Natural killer cell (primary cell): ENCODE measurements at regions not wholly inside any gene's neighbourhood (a gene's known extent, or its start where the extent isn't known, plus 50 kb on each side); places are given as distances from the start of the nearest gene placed in this dataset.

Experiments
- ATAC-seq, 3 donors: fragments of 150-1000 bp in 2 of 3; fragments of 200-7000 bp in 1 of 3; cut with Tn5 transposase; 1 replicate in 1 of 3; 2 replicates in 2 of 3; pipeline ENCODE4 v1.10.0; 2021; ENCODE audit warnings: mild to moderate bottlenecking in 2 of 3, moderate library complexity in 2 of 3
- DNase-seq, 2 donors: peaks; one replicate each; pipeline versions ENCODE4 v3.0.0 to v3.0.0-alpha.2; 2013 to 2021; ENCODE audit warnings: mixed read lengths in 1 of 2
- H3K27ac ChIP-seq: one replicate; pipeline ENCODE4 v1.5.1; 2013; ENCODE audit warnings: mild to moderate bottlenecking, low read length
- H3K27me3 ChIP-seq: one replicate; pipeline ENCODE4 v1.6.1; 2013; ENCODE audit warnings: low read length; ENCODE audit not compliant: control insufficient read depth, insufficient read depth
- H3K36me3 ChIP-seq: one replicate; pipeline ENCODE4 v1.6.1; 2013; ENCODE audit warnings: low read length; ENCODE audit not compliant: control insufficient read depth, insufficient read depth
- H3K4me1 ChIP-seq: one replicate; pipeline ENCODE4 v1.6.1; 2013; ENCODE audit warnings: low read length; ENCODE audit not compliant: control insufficient read depth, insufficient read depth
- H3K4me3 ChIP-seq: one replicate; pipeline ENCODE4 v1.5.1; 2013; ENCODE audit warnings: low read length
- H3K9me3 ChIP-seq: one replicate; pipeline ENCODE4 v1.6.1; 2013; ENCODE audit warnings: low read length; ENCODE audit not compliant: control insufficient read depth, insufficient read depth
- H3K27ac Mint-ChIP-seq, 2 donors: one replicate each; pipeline ENCODE4 v1.8.0; 2022; ENCODE audit warnings: mild to moderate bottlenecking in 2 of 2, mixed read lengths in 2 of 2, moderate library complexity in 1 of 2
- H3K27me3 Mint-ChIP-seq, 2 donors: one replicate each; pipeline ENCODE4 v1.8.0; 2022; ENCODE audit warnings: low read depth in 2 of 2, mixed read lengths in 2 of 2
- H3K36me3 Mint-ChIP-seq: one replicate; pipeline ENCODE4 v1.8.0; 2022; ENCODE audit warnings: mixed read lengths
- H3K4me1 Mint-ChIP-seq, 2 donors: one replicate each; pipeline ENCODE4 v1.8.0; 2022; ENCODE audit warnings: mixed read lengths in 2 of 2
- H3K4me3 Mint-ChIP-seq: one replicate; pipeline ENCODE4 v1.8.0; 2022; ENCODE audit warnings: mild to moderate bottlenecking, moderate library complexity, mixed read lengths
- H3K9me3 Mint-ChIP-seq, 2 donors: one replicate each; pipeline ENCODE4 v1.8.0; 2022; ENCODE audit warnings: mixed read lengths in 2 of 2
- whole genome bisulfite sequencing: methylation state at CpG from one replicate; pipeline ENCODE4 v1.1.7; 2013; ENCODE audit warnings: missing lambda C conversion rate; ENCODE audit not compliant: insufficient coverage; 5-methylcytosine and 5-hydroxymethylcytosine counted together
- intact Hi-C: fragments of 100-400 bp; cut with micrococcal nuclease; formaldehyde crosslinking; loops from one replicate; pipeline ENCODE4 v1.14.2; 2022
- TF ChIP-seq, protein P1 (sequence below): fragments of 200-600 bp; IDR thresholded peaks from one replicate; pipeline ENCODE4 v1.8.0; 2022; ENCODE audit warnings: antibody characterized with exemption

GRCh38 chr14:53711205-53711604 is 245.4 kb downstream of the BMP4 start:
- H3K36me3 ChIP-seq = no peaks in the 10 kb centered on the region
- no peaks in the 10 kb centered on the region for H3K27me3 ChIP-seq
- Mint-ChIP-seq H3K36me3 (no peaks in the 10 kb centered on the region), H3K4me3 (no peak overlapping the region), H3K9me3 (peaks cover 9% of the 10 kb centered on the region in 2 donors), H3K4me1 (no peaks in the 10 kb centered on the region), H3K27me3 (no peaks in the 10 kb centered on the region), H3K27ac (no peak overlapping the region)
- ATAC-seq (no peak), DNase-seq (no peak)
- WGBS = 71% methylated on average over 4 of the region's 4 CpGs
- TF ChIP-seq, protein P1, sequence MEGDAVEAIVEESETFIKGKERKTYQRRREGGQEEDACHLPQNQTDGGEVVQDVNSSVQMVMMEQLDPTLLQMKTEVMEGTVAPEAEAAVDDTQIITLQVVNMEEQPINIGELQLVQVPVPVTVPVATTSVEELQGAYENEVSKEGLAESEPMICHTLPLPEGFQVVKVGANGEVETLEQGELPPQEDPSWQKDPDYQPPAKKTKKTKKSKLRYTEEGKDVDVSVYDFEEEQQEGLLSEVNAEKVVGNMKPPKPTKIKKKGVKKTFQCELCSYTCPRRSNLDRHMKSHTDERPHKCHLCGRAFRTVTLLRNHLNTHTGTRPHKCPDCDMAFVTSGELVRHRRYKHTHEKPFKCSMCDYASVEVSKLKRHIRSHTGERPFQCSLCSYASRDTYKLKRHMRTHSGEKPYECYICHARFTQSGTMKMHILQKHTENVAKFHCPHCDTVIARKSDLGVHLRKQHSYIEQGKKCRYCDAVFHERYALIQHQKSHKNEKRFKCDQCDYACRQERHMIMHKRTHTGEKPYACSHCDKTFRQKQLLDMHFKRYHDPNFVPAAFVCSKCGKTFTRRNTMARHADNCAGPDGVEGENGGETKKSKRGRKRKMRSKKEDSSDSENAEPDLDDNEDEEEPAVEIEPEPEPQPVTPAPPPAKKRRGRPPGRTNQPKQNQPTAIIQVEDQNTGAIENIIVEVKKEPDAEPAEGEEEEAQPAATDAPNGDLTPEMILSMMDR = no peak
- intact Hi-C loops = no loop called here
- no peak overlapping the region for H3K4me3 ChIP-seq
- H3K4me1 ChIP-seq = no peaks in the 10 kb centered on the region
- no peaks in the 10 kb centered on the region for H3K9me3 ChIP-seq
- H3K27ac ChIP-seq = no peak overlapping the region

DNA sequence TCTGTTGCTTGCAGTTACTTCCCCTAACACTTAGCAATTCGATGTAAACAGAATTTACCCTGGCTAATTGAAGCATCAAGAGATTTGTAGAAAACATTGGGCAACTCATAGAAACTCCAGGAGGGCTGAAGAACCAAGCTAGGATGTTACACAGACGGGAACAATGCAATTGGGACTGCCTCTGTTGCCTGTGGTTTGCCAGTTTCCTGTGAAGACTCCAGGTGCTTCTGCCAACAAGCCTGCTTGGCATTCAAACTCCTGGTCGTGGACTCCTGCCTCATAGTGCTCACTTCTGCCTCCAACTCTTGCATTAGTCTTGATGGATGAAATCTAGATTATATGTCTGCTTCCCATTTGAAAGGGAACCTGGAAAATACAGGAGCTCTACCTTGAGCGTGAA is 246.0 kb downstream of the BMP4 start:
- ATAC-seq (no peak), DNase-seq (no peak)
- Histone ChIP-seq H3K27me3 (no peaks in the 10 kb centered on the region), H3K36me3 (no peaks in the 10 kb centered on the region), H3K4me1 (no peaks in the 10 kb centered on the region), H3K9me3 (no peaks in the 10 kb centered on the region), H3K27ac (no peak overlapping the region), H3K4me3 (no peak overlapping the region)
- Mint-ChIP-seq H3K36me3 (no peaks in the 10 kb centered on the region), H3K4me3 (no peak overlapping the region), H3K27ac (no peak overlapping the region), H3K4me1 (no peaks in the 10 kb centered on the region), H3K9me3 (peaks cover 9% of the 10 kb centered on the region in 2 donors), H3K27me3 (no peaks in the 10 kb centered on the region)
- 60% methylated on average over 4 of the region's 4 CpGs for WGBS
- intact Hi-C loops = no loop called here
- TF ChIP-seq, protein P1 = no peak

DNA sequence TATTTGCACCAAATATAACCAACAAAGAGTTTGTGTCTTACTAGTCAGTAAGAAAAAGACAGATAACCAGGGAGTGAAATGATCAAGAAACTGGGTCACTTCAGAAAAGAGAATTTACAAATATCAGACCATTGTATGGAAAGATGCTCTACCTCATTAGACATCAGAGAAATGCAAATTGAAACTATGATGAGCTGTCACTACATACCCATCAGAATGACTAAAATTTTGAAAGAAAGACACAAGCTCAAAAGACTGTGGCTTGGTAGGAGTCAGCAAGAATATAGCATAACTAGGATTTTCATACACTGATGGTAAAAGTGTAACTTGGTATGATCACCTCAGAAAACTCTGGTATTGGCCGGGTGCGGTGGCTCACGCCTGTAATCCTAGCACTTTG is 247.2 kb downstream of the BMP4 start:
- no peak for ATAC-seq
- intact Hi-C loops = no loop called here
- WGBS = 83% methylated on average over 2 of the region's 3 CpGs

GRCh38 chr14:53703457-53703856 is 253.2 kb downstream of the BMP4 start:
- no peaks in the 10 kb centered on the region for H3K36me3 Mint-ChIP-seq
- Histone ChIP-seq H3K9me3 (peaks cover 3% of the 10 kb centered on the region), H3K27me3 (no peaks in the 10 kb centered on the region), H3K27ac (no peak overlapping the region), H3K4me3 (no peak overlapping the region), H3K4me1 (peaks cover 2% of the 10 kb centered on the region), H3K36me3 (no peaks in the 10 kb centered on the region)
- H3K27ac Mint-ChIP-seq = no peak overlapping the region
- no peaks in the 10 kb centered on the region for H3K27me3 Mint-ChIP-seq
- no peak overlapping the region for H3K4me3 Mint-ChIP-seq
- H3K9me3 Mint-ChIP-seq = peaks cover 9% of the 10 kb centered on the region in 2 donors
- ATAC-seq (no peak), DNase-seq (no peak)
- TF ChIP-seq, protein P1 = no peak
- intact Hi-C loops = no loop called here
- no peaks in the 10 kb centered on the region for H3K4me1 Mint-ChIP-seq

More for the DNA sequence above, 247.2 kb downstream of the BMP4 start:
- Histone ChIP-seq H3K27ac (no peak overlapping the region), H3K36me3 (no peaks in the 10 kb centered on the region), H3K4me3 (no peak overlapping the region), H3K9me3 (no peaks in the 10 kb centered on the region), H3K4me1 (no peaks in the 10 kb centered on the region), H3K27me3 (no peaks in the 10 kb centered on the region)
- Mint-ChIP-seq H3K9me3 (peaks cover 9% of the 10 kb centered on the region in 2 donors), H3K36me3 (no peaks in the 10 kb centered on the region), H3K27me3 (no peaks in the 10 kb centered on the region), H3K4me1 (no peaks in the 10 kb centered on the region), H3K4me3 (no peak overlapping the region), H3K27ac (no peak overlapping the region)
- no peak for DNase-seq
- TF ChIP-seq, protein P1 = no peak
